Activated CD4-positive, CD25-positive, alpha-beta regulatory T cell treated with anti-CD3 and anti-CD28 coated beads, Interleukin-2, amount 50 U/mL, for 16 hours (primary cell): ENCODE measurements at regions not wholly inside any gene's neighbourhood (a gene's known extent, or its start where the extent isn't known, plus 50 kb on each side); places are given as distances from the start of the nearest gene placed in this dataset.

Experiments used
- DNase-seq: peaks from one replicate; pipeline ENCODE4 v3.0.0-alpha.2; 2020; ENCODE audit warnings: low read depth, low spot score

- no peak for DNase-seq
Observed at GRCh38 chr10:31081937-31082840, 50.5 kb upstream of the ZNF438 start.

- peak; percentile 16 for DNase-seq
Observed at GRCh38 chr10:31083765-31084184, 52.1 kb upstream of the ZNF438 start.

GRCh38 chr10:31087011-31087410 is 55.3 kb upstream of the ZNF438 start:
- no peak for DNase-seq

GRCh38 chr10:31087851-31088250 is 56.2 kb upstream of the ZNF438 start:
- no peak for DNase-seq

GRCh38 chr10:31090894-31091607 is 59.4 kb upstream of the ZNF438 start:
- DNase-seq, result no peak

- no peak for DNase-seq
Observed at GRCh38 chr10:31095677-31096560, 64.3 kb upstream of the ZNF438 start.

- DNase-seq, result no peak
Observed at GRCh38 chr10:31098046-31098445, 66.4 kb upstream of the ZNF438 start.

- no peak for DNase-seq
Observed at GRCh38 chr10:31099094-31099493, 67.4 kb upstream of the ZNF438 start.

GRCh38 chr10:31099664-31100063 is 68.0 kb upstream of the ZNF438 start:
- DNase-seq, result peak; percentile 14

GRCh38 chr10:31100115-31100601 is 68.5 kb upstream of the ZNF438 start:
- no peak for DNase-seq

- no peak for DNase-seq
Observed at GRCh38 chr10:31100662-31101061, 69.0 kb upstream of the ZNF438 start.

GRCh38 chr10:31101123-31101522 is 69.5 kb upstream of the ZNF438 start:
- DNase-seq, result peak; percentile 26

GRCh38 chr10:31102421-31102820 is 70.8 kb upstream of the ZNF438 start:
- DNase-seq, result no peak

- no peak for DNase-seq
Observed at GRCh38 chr10:31103112-31103511, 71.4 kb upstream of the ZNF438 start.

GRCh38 chr10:31112961-31113360 is 81.3 kb upstream of the ZNF438 start:
- DNase-seq, result no peak

GRCh38 chr10:31116226-31116625 is 84.6 kb upstream of the ZNF438 start:
- DNase-seq, result no peak

GRCh38 chr10:31118556-31118955 is 86.9 kb upstream of the ZNF438 start:
- DNase-seq, result no peak

GRCh38 chr10:31120392-31120791 is 88.7 kb upstream of the ZNF438 start:
- no peak for DNase-seq

- DNase-seq, result no peak
Observed at GRCh38 chr10:31120961-31121685, 89.5 kb upstream of the ZNF438 start.

- no peak for DNase-seq
Observed at GRCh38 chr10:31121757-31122577, 90.3 kb upstream of the ZNF438 start.
